ENCODE measurements at regions not wholly inside any gene's neighbourhood (a gene's known extent, or its start where the extent isn't known, plus 50 kb on each side); places are given as distances from the start of the nearest gene placed in this dataset.

GRCh38 chr12:74105434-74105833 is 432.2 kb upstream of the ATXN7L3B start:
- no peak for TF ChIP-seq CTCF (IDR thresholded peaks at IDR 0.05; ENCODE audit: low read depth, low read length)
- DNase-seq (ENCODE audit: extremely low read depth, low read depth): no peak

GRCh38 chr12:74108729-74109128 is 428.9 kb upstream of the ATXN7L3B start:
- TF ChIP-seq CTCF (IDR thresholded peaks at IDR 0.05; ENCODE audit: low read depth, low read length): no peak
- no peak for DNase-seq (ENCODE audit: extremely low read depth, low read depth)

GRCh38 chr12:74111688-74112360 is 425.8 kb upstream of the ATXN7L3B start:
- no peak; the same call in 1 of the 2 replicates for TF ChIP-seq CTCF (IDR thresholded peaks at IDR 0.05; ENCODE audit: low read depth, low read length)
- no peak for DNase-seq (ENCODE audit: extremely low read depth, low read depth)

DNA sequence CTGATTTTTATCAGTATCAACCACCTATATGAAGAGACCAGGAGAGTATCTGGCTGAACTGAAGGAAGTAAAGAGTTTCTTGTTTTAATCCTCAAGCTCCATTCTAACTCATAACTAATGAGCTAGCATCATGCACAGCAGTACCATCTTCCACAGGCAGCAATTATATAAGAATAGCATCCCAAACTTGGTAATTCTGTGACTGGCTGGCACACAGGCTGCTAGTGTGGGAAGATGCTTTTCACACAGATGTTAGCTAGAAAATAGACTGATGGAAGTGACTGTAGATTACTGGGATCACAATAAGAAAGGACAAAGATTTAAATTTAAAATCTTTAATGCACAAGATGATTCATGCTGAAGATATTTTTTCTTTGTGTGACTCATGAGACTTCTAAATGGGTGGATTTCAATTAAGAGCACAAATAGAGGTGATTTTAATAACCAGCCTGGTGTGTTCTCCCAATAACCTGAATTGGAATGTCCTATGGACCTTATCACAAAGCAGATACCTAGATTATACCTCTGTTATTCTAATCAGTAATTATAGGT is 417.7 kb upstream of the ATXN7L3B start:
- TF ChIP-seq CTCF (IDR thresholded peaks at IDR 0.05; ENCODE audit: low read depth, low read length): no peak
- DNase-seq (ENCODE audit: extremely low read depth, low read depth): no peak

DNA sequence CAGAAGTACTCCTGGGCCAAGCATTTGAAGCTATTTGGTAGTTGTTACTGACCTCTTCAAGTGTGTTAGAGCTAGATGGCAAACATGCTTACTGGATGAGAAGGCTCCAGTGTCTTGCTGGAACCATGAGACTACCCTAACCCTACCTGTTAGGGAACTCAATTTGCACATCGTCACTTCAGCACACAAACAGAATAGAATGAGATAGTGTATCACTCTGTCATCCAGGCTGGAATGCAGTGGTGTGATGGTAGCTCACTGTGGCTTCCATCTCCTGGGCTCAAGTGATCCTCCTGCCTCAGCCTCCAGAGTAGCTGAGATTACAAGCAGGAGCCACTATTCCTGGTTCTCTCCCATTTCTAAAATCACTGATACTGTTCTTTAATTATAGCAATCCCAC is 417.0 kb upstream of the ATXN7L3B start:
- DNase-seq (ENCODE audit: extremely low read depth, low read depth): no peak
- no peak for TF ChIP-seq CTCF (IDR thresholded peaks at IDR 0.05; ENCODE audit: low read depth, low read length)

DNA sequence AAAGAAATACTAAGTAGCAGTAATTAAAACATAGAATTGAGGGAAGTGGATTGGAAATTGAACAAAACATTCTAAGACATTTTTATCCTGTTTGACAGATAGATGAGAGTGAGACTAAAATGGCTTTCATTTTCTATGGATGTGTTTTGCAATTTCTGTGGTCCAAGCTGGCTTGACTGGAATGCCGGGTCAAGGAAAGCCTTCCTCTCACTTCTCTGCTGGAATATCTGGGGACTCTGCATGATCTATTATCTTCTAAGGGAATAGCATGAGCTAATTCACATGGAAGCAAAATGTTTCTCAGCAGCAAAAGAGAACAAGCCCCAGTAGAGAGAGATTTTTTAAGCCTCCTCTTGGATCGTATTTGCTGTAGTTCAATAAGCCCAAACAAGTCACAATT is 407.9 kb upstream of the ATXN7L3B start:
- no peak for TF ChIP-seq CTCF (IDR thresholded peaks at IDR 0.05; ENCODE audit: low read depth, low read length)
- DNase-seq (ENCODE audit: extremely low read depth, low read depth): no peak

DNA sequence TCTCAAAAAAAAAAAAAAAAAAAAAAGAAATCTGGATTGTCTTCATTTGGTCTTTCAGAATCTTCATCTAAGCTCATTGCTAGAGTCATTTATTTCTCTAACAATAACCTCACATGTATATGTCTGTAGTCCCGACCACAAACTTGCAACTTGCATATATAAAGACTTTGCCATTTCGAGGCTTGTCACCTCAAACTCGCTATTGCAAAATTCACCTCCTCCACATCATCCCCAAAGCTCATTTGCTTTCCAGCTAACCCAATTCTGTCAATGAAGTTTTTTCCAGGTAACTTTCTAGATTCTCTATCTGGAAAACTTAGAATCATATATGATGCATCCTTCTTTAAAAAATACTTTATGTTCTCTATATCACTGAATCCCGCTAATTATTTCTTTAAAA is 393.2 kb upstream of the ATXN7L3B start:
- TF ChIP-seq CTCF (IDR thresholded peaks at IDR 0.05; ENCODE audit: low read depth, low read length): no peak
- no peak for DNase-seq (ENCODE audit: extremely low read depth, low read depth)

Data from AG09319 (cell line).